ENCODE measurements at regions not wholly inside any gene's neighbourhood (a gene's known extent, or its start where the extent isn't known, plus 50 kb on each side); places are given as distances from the start of the nearest gene placed in this dataset.

- no peak for DNase-seq
These were observed 256.6 kb upstream of the ROPN1 start for GRCh38 chr3:124248471-124249028.

- no peak for DNase-seq
These were observed 257.1 kb upstream of the ROPN1 start for GRCh38 chr3:124249038-124249437.

GRCh38 chr3:124250053-124250452 is 258.1 kb upstream of the ROPN1 start:
- DNase-seq: no peak

- DNase-seq: no peak
These were observed 264.2 kb upstream of the ROPN1 start for GRCh38 chr3:124256156-124256555.

DNA sequence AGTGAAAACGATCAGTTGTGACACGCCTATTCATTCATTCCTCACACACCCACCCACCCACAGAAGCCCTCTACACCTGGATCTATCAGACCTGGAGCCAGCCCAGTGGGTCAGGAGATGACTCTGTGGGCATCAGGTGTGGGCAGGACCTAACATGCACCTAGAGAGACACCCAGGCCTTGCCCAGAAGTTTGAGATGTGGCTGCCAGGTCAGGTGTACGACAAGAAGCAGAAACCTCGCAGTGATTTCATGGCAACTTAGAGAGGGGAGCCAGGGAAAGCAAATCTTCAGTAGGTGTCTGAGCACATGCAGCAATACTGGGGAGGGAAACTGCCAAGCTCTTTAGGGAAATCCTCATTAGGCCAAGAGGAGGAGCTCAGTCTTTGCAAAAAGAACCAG is 264.7 kb upstream of the ROPN1 start:
- DNase-seq: no peak

DNA sequence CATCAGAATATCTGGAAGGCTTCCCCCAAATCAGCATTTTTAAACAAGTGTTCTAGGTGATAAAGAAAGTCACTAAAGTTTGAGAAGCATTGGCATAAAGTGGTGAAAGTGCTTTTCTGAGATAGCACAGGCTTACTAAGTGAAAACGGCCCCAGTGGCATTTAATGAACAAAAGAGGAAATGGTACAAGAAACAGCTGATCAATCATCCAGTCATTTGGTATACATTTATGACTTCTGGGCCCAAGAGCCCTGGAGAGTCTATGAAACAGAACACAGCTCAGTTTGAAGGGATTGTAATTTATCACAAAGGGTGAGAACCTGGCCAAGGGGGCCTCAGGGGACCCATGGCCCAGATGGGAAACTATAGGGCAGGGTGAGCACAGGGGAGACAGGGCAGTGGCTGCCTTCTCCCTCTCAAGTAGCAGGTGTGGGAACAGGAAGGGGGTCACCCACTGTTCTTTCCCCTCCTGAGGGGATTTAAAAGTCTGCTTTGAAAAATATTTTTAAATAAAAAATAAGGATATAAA is 265.5 kb upstream of the ROPN1 start:
- no peak for DNase-seq

DNA sequence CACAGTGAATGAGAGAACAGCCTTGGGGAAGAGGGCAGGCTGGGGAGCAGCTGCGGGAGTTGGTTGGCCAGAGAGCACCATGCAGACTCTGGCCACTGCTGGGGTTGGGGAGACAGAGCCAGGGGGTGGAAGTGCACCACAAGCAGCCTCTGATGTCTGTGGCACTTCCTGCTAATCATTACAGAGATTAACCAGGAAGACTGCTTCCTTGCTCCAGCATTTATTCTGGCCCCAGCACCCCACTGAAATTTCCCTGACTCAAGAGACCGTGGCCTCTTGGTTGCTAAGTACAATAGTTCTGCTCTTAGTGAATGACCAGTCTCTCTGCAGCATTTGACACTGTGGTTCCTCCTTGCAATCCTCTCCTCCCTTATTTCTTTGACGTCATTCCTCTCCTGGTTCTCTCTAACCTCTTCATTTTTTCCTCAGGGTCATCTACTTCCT is 266.2 kb upstream of the ROPN1 start:
- DNase-seq: no peak

GRCh38 chr3:124260206-124260915 is 268.4 kb upstream of the ROPN1 start:
- no peak for DNase-seq

DNA sequence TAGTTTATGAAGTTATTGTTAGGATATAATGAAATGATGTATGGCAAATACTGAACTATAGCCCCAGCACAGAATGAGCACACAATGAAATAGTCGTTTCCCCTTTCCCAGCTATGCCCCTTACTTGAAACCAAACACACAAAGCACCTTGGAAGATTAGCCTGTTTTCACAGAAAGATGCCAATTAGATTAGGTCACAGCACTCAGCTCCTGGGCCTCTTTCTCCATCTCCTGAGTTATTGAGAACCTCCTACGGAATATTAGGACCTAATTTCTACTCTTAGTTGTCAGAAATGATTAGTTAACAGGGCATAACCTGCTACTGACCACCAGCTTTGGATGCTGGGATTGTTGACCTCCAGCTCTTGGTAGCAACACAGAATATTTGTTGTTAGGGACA is 269.4 kb upstream of the ROPN1 start:
- no peak for DNase-seq

- no peak for DNase-seq
These were observed 271.2 kb upstream of the ROPN1 start for GRCh38 chr3:124263168-124263567.

- DNase-seq: no peak
These were observed 272.4 kb upstream of the ROPN1 start for GRCh38 chr3:124264346-124264745.

DNA sequence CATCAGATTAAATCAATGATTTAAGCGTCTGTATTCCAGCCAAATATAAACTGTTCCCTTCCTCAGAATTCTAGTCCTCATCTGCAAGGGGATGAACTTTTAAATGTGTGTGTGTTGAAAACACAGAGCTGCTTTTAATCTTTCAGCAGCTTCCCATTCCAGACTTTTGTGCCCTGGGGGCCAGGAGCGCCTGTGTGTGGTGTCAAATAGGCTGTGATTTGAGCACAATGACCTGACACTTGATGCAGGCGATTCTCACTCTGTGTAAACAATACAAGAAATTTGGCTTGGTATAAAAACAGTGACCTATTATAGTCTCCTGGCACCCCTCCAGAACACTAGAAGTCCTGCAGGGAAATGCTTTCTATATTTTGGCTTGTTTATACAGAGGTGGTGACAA is 274.6 kb upstream of the ROPN1 start:
- no peak for DNase-seq

DNA sequence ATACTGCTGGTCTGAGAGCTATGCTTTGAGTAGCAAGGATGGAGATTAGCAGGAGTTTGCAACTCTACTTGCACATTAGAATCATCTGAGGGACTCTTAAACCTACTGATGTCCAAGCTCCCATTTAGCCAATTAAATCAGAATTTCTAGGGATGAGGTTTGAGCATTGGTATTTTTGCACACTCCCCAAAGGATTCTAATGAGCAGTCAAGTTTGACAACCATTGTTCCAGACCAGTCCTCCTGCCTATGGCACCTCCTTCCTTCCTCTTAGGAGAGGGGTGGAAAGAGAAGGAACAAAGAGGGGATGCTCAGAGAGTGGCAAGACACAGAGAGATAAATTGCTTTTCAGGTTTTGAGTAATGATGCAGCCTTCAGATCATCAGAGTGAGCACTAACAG is 275.5 kb upstream of the ROPN1 start:
- no peak for DNase-seq

DNA sequence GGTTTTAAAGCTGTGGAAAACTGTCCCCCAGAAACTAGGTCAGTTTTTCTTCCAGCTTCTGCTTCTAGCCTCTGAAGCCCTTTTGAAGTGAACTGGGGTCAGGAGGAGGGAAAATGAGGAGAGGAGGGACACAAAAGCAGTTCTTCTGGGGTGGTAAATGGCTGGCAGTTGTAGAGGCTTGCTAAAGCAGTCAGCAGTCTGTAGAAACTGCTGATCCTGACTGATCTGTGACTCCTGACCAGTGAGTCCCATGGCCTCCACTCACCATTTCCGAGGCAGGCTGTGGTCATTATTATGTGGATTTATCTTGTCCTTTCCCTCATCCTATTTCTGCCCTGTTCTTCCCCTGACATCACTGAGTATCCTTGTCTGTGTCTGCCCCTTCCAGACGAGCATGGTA is 276.4 kb upstream of the ROPN1 start:
- DNase-seq: no peak

- no peak for DNase-seq
These were observed 277.7 kb upstream of the ROPN1 start for GRCh38 chr3:124269619-124270018.

- no peak for DNase-seq
These were observed 280.8 kb upstream of the ROPN1 start for GRCh38 chr3:124272605-124273151.

DNA sequence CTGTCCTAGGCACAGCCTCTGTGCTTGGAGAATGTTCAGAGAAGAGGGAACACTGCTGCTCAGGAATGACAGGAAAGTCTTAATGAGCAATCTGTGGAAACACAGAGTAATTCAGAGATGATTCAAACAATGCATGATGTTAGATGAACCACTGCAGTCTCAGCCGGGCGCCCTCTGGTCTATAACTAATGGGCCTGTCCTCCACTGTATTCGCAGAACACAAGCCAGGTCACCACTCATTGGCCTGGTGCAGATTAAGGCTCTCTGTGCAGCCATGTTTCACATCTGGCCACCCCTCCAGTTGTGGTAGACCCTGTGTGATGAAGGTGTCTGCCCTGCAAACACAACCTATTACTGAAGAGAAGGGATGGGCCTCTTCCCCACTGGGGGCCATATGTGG is 281.7 kb upstream of the ROPN1 start:
- no peak for DNase-seq

GRCh38 chr3:124274051-124274450 is 282.1 kb upstream of the ROPN1 start:
- no peak for DNase-seq

- DNase-seq: no peak
These were observed 283.5 kb upstream of the ROPN1 start for GRCh38 chr3:124275412-124275811.

DNA sequence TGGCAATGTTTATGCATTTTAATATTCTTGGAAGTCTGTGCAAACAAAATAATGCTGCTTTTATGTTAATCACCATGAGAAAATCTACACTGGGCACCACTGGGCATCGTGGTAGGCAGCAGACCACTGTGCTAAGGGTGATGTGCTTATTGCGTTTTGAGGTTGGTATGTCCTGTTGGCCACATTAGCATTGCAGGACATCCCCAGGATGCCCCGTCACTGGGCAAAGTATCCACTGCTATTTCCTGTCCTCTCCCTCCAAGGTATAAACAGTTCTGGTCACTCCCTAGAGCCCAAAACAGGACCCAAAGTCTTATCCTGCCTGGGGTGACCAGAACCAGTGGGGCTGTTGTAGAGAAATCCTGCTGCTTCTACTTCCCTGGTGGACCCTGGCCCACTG is 284.2 kb upstream of the ROPN1 start:
- no peak for DNase-seq

- DNase-seq: no peak
These were observed 284.7 kb upstream of the ROPN1 start for GRCh38 chr3:124276539-124277143.

- DNase-seq: no peak
These were observed 285.4 kb upstream of the ROPN1 start for GRCh38 chr3:124277144-124277890.

All from activated CD8-positive, alpha-beta memory T cell treated with anti-CD3 and anti-CD28 coated beads, Interleukin-2, amount 50 U/mL, for 4 hours (primary cell).